Kidney epithelial cell (primary cell): ENCODE measurements at regions not wholly inside any gene's neighbourhood (a gene's known extent, or its start where the extent isn't known, plus 50 kb on each side); places are given as distances from the start of the nearest gene placed in this dataset.

Source experiments
- DNase-seq: peaks from one replicate; pipeline ENCODE4 v3.0.0-alpha.2; 2010; ENCODE audit warnings: low read depth
- H3K27me3 ChIP-seq: 2 replicates; pipeline ENCODE4 v1.6.0; 2011; ENCODE audit warnings: low read length; ENCODE audit not compliant: control insufficient read depth, insufficient read depth
- H3K36me3 ChIP-seq: 2 replicates; pipeline ENCODE4 v1.5.1; 2011; ENCODE audit warnings: low read length; ENCODE audit not compliant: control insufficient read depth, insufficient read depth
- H3K4me3 ChIP-seq: 2 replicates; pipeline ENCODE4 v1.5.1; 2011; ENCODE audit warnings: low read depth, mild to moderate bottlenecking, control low read depth, low read length
- TF ChIP-seq, protein P1 (sequence below): IDR thresholded peaks from 2 replicates; pipeline ENCODE4 v1.5.1; 2011; ENCODE audit warnings: mild to moderate bottlenecking, moderate library complexity, low read length, control low read depth, inconsistent platforms; ENCODE audit not compliant: insufficient read depth, poor library complexity, severe bottlenecking

DNA sequence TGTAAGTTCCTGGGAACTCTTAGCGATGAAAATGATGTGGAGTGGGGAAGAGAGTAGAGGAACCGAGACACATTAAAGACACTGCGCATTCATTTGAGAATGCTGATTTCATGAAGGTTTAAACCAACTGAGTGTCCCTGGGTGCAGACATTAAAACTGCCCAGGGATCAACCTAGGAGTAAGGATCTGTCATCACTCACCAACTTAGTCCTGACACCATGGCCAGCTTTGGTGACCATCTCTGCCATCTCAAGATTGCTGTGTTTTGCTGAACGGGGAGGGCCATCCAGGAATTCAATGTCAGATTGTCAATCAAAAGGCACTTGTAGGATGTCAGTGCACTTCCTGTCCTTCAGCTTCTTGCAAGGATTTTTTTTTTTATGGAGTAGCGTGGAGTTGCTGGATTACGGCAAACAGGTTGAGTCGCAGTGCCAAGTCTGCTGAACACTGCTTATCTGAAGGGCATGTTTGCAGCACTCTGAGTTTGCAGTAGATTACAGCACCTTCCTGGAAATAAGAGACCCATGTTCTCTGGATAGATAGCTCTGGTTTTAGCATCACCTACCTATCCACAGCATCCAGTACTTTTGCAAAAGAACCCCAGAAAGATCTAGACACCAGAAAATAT is 258.1 kb upstream of the IRX3 start:
- DNase-seq = no peak
- no peak overlapping the region for H3K4me3 ChIP-seq
- no peaks in the 10 kb centered on the region for H3K36me3 ChIP-seq
- peaks cover 3% of the 10 kb centered on the region for H3K27me3 ChIP-seq
- TF ChIP-seq, protein P1, sequence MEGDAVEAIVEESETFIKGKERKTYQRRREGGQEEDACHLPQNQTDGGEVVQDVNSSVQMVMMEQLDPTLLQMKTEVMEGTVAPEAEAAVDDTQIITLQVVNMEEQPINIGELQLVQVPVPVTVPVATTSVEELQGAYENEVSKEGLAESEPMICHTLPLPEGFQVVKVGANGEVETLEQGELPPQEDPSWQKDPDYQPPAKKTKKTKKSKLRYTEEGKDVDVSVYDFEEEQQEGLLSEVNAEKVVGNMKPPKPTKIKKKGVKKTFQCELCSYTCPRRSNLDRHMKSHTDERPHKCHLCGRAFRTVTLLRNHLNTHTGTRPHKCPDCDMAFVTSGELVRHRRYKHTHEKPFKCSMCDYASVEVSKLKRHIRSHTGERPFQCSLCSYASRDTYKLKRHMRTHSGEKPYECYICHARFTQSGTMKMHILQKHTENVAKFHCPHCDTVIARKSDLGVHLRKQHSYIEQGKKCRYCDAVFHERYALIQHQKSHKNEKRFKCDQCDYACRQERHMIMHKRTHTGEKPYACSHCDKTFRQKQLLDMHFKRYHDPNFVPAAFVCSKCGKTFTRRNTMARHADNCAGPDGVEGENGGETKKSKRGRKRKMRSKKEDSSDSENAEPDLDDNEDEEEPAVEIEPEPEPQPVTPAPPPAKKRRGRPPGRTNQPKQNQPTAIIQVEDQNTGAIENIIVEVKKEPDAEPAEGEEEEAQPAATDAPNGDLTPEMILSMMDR = no peak

DNA sequence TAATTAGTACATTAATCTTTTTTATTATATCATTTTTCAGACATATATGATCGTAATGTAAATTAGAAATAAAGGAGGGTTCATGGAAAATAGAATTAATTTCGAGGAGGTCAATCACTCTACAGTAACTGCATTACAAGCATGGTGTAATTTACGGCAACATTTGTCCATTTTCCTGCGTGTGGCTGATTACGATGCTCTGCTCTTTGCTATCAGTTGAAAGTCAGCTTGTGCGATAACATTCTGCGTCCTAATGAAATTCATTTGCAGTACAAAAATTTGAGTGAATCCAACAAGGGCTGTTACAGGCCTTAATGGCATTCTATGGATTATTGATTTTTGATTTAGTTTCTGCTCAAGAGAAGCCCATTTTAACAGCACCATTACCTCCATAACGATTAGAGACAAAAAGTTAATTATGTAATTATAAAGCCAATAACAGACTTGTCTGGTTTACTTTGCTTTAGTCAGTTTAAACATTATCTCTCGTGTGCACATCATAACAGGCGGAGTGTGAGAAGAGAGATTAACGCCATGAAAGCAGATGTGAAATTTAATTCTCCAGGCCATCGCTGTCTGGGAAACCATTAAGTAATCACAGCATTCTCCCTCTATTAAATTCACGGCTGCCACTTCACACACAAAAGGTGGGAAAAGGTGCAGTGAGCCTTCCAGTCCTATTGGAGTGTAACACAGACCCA is 256.4 kb upstream of the IRX3 start:
- H3K36me3 ChIP-seq = no peaks in the 10 kb centered on the region
- peaks cover 3% of the 10 kb centered on the region for H3K27me3 ChIP-seq
- H3K4me3 ChIP-seq = no peak overlapping the region
- TF ChIP-seq, protein P1 = no peak
- DNase-seq = no peak

DNA sequence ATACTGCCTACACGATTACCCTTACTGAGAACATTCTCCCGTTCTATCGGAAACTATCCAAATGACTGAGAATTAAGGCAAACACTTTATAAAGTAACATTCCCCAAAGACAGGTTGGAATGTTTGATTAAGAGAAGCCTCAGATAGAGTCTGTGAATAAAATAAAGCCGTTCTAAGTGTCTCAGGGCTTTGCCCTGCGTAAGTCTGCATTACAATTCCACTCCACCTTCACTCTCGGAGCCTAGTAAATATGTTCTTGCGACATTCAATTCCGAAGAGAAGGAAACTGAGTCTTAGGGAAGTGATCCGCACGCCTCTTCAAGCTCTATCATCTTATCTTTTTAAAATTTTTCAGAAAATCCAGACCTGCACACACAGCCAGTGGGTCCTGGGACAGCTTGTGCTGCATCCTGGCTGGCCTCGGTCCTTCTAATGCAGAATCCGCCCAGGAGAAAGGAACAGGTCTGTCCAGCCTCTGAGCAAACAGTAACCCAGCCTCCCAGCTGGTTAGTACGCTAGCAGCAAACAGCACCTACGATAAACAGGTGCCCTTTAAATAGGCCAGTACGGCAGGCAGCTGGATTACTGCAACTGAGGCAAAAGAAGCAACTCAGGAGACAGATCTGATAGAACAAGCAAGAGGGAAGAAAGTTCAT is 254.1 kb upstream of the IRX3 start:
- DNase-seq = no peak
- no peaks in the 10 kb centered on the region for H3K36me3 ChIP-seq
- TF ChIP-seq, protein P1 = no peak
- no peak overlapping the region for H3K4me3 ChIP-seq
- no peaks in the 10 kb centered on the region for H3K27me3 ChIP-seq

DNA sequence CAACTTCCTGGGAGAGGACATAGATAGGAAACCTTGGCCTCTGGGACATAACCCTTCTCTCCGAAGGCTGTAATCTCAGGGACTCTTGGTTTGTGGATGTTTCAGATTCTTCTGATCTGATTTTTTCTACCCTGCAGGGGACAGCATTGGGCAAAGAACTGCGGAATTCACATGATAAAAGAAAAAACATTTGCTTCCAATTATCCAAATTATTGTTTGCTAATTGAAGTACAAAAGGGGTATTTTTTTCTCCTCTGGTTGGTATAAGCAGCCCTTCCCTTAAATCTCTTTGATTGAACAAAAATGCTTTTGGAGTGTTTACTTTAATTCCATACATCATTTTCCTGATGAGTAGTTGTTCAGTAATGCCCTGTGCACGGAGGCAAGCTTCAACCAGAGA is 251.7 kb upstream of the IRX3 start:
- DNase-seq = no peak
- no peaks in the 10 kb centered on the region for H3K27me3 ChIP-seq
- TF ChIP-seq, protein P1 = no peak
- no peaks in the 10 kb centered on the region for H3K36me3 ChIP-seq
- no peak overlapping the region for H3K4me3 ChIP-seq

DNA sequence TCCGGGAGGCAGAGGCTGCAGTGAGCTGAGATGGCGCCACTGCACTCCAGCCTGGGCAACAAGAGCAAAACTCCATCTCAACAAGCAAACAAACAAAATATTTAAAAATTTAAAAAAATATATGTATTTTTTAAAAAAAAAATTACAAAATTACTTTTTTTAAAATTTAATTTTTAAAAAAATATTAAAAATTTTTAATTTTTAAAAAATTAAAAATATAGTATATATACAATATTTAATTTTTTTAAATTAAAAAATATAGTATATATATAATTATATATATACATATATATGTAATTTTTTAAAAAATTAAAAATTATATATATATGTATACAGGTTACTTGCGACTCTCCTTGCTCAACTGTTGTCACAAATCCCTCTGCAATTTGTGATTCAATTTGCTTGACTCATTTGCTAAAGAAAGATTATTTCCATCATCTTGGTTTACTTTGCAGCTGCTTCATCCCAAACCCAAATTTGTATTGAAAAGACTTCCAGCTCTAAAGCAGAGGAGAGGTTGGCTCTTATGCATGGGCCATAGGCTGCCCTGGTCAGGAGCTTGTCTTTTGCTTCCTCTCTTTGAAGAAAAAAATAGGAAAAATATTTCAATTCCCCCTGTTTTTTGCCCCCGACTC is 247.4 kb upstream of the IRX3 start:
- no peaks in the 10 kb centered on the region for H3K36me3 ChIP-seq
- TF ChIP-seq, protein P1 = no peak

More for the DNA sequence above, 247.4 kb upstream of the IRX3 start:
- no peak for DNase-seq
- Histone ChIP-seq H3K27me3 (no peaks in the 10 kb centered on the region), H3K4me3 (no peak overlapping the region)
